Tibial artery (tissue), 4 donors: ENCODE measurements at regions not wholly inside any gene's neighbourhood (a gene's known extent, or its start where the extent isn't known, plus 50 kb on each side); places are given as distances from the start of the nearest gene placed in this dataset.

Source experiments
- DNase-seq, 2 donors: peaks; one replicate each; pipeline ENCODE4 v3.0.0-alpha.2; 2019
- H3K27ac ChIP-seq, 2 donors: fragments of 200-600 bp; sonication (generic) in 1 of 2; 1 replicate in 1 of 2; 2 replicates in 1 of 2; pipeline ENCODE4 v1.5.1; 2018 to 2019; ENCODE audit warnings: mild to moderate bottlenecking in 1 of 2
- H3K27me3 ChIP-seq, 2 donors: fragments of 200-600 bp; sonication (generic) in 1 of 2; one replicate each; pipeline versions ENCODE4 v1.5.1 to v1.6.0; 2016 to 2019
- H3K36me3 ChIP-seq, 3 donors: fragments of 200-600 bp; sonication (generic) in 2 of 3; one replicate each; pipeline ENCODE4 v1.5.1; 2016 to 2019; ENCODE audit warnings: mild to moderate bottlenecking in 2 of 3
- H3K4me1 ChIP-seq, 4 donors: fragments of 200-600 bp; sonication (generic) in 2 of 4; 1 replicate in 3 of 4; 2 replicates in 1 of 4; pipeline ENCODE4 v1.5.1; 2016 to 2019
- H3K4me3 ChIP-seq, 2 donors: fragments of 200-600 bp; sonication (generic) in 1 of 2; 1 replicate in 1 of 2; 2 replicates in 1 of 2; pipeline ENCODE4 v1.5.1; 2018 to 2019; ENCODE audit warnings: mild to moderate bottlenecking in 2 of 2
- H3K9me3 ChIP-seq, 3 donors: fragments of 200-600 bp; sonication (generic) in 1 of 3; one replicate each; pipeline ENCODE4 v1.5.1; 2016 to 2019
- CTCF ChIP-seq, 2 experiments: fragments of 200-600 bp in 1 of 2; fragments of 450-650 bp in 1 of 2; IDR thresholded peaks; one replicate each; pipeline ENCODE4 v1.5.1; 2017 to 2019; ENCODE audit warnings: antibody characterized with exemption in 2 of 2, mild to moderate bottlenecking in 1 of 2, moderate library complexity in 1 of 2
- intact Hi-C: fragments of 100-400 bp; cut with DNase I; formaldehyde crosslinking; loops from one replicate; pipeline ENCODE4 v1.15.0; 2023; ENCODE audit warnings: low total_unique reads

- peaks cover 0 to 30% (median 24%) of the 10 kb centered on the region in 4 donors for H3K4me1 ChIP-seq
- H3K27ac ChIP-seq: no peak overlapping the region
- H3K27me3 ChIP-seq: peaks cover 8 to 70% of the 10 kb centered on the region in 2 donors
- TF ChIP-seq CTCF (IDR thresholded peaks at IDR 0.05): no peak
- intact Hi-C loops: loop anchor here (10.0 kb wide), 1 partner anchor 599 kb away; no protein-coding TSS in a partner anchor
- H3K36me3 ChIP-seq: no peaks in the 10 kb centered on the region
- DNase-seq: no peak
- H3K9me3 ChIP-seq: no peaks in the 10 kb centered on the region
- H3K4me3 ChIP-seq: no peak overlapping the region
Observed at GRCh38 chr4:41883988-41884734, 51.1 kb upstream of the TMEM33 start.

DNA sequence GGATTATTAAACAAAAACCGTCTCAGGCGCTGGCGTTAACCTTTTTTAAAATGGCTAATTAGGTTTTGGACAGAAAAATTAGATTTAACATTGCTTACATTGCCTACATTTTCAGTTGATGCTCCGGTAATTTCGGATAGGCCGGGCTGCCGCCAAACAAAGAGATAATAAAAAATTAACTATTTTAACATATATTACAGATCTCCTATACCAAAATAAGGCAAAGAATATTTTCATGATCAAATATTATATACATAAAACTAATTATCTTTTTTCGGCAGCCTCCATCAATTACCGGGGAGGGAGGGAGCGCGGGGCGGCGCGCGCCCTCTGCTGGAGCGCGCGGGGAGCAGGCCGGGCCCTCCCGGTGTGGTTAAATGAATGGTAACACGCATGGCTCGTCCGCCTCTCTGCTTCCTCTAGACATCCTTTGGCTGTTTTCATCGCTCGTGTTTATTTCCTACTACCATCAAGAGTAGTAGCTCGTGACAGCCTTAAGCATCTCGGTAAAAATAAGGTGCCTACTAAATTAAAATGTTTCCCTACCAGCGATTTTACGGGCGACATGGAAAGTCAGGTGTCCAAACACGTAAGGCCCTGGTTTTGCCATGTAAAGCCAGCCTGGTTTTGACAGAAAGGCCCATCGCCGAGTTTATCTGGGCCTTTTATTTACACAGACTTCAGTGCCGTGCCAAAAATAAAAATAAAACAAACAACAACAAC, 52.4 kb upstream of the TMEM33 start:
- intact Hi-C loops: loop anchor here (10.0 kb wide), 1 partner anchor 598 kb away; no protein-coding TSS in a partner anchor
- Histone ChIP-seq H3K36me3 (no peaks in the 10 kb centered on the region), H3K4me1 (peaks cover 0 to 32% (median 27%) of the 10 kb centered on the region in 4 donors), H3K27ac (no peak overlapping the region), H3K27me3 (peaks cover 8 to 82% of the 10 kb centered on the region in 2 donors), H3K4me3 (peak overlapping the region; percentile 32 to 57), H3K9me3 (no peaks in the 10 kb centered on the region)
- TF ChIP-seq CTCF (IDR thresholded peaks at IDR 0.05): peak; percentile 56 to 97
- no peak for DNase-seq

DNA sequence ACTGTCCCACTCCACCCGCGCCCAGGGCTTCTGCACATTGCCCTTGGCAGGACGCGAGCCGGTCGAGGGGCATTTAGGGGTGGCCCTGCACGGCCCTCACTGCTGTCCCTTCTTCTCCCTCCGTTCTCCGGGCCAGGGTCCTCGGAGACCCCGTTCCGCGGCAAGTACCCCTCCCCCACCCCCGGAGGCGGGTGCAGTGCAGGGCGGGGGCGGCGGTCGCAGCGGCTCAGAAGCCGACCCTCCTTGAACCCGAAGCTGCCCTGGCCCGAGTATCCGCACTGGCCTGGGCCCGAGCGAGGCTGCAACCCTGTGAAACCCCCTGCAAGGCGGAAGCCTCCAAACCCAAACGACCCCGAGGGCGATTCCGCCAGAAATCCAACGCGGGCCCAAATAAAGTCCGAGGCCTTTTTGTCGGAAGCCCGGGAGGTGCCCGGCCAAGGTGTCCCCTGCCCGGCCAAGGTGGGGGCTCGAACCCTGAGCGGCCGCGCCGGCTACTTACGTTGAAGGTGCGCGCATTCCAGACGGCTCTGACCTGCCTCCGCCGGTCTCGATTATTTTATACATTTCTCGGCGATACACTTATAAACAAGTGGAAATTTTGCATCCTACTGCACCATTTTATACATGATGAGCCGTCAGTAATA, 53.1 kb upstream of the TMEM33 start:
- TF ChIP-seq CTCF (IDR thresholded peaks at IDR 0.05): no peak
- Histone ChIP-seq H3K4me1 (peaks cover 0 to 32% (median 27%) of the 10 kb centered on the region in 4 donors), H3K36me3 (no peaks in the 10 kb centered on the region), H3K27ac (no peak overlapping the region), H3K4me3 (peak overlapping the region; percentile 32 to 57), H3K27me3 (peaks cover 8 to 85% of the 10 kb centered on the region in 2 donors), H3K9me3 (no peaks in the 10 kb centered on the region)
- no peak for DNase-seq
- intact Hi-C loops: loop anchor here (10.0 kb wide), 1 partner anchor 597 kb away; no protein-coding TSS in a partner anchor

DNA sequence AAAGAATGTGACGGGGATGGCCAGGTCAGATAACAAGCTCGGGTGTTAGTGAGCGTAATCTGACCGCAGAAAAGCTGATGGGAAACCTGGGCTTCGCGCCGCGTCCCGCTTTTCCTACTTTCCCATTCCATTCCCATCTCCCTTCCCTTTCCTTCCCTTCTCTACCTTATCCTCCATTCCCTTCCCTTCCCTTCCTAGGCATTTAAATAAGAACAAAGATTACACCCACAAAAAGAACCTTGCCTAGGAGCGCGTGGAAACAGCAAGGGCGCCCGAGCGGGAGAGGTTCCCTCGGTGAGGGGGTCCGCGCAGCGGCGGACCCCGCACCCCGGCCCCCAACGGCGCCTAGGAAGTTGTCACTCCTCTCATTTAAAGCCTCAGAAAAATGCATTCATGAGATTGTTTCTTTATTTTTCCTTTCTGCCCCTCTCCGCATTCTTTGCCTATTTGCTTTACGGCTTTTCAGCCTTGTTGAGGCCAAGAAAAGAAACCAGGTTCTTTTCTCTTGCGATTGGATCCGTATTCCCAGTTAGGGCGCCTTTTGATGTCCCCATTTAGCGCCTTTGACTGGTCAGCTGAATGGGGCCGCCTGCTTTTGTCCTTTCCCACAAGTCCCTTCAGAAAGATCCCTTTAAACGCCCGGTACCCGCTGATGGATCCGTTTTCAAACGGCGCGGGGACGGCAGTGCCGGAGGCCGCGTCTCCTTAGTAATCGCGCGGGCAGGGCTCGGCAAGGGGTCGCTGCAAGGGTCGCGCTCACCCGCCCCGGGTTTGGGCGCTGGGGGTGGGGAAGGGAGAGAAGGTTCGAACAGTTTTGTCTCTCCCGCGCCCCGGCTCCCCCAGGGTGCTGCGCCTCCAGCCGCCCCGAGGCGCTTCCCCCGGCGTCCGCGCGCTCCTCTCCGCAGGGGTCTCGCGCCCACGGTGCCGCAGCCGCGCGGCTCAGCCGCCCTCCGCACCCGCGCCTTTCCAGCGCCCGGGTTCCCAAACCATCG, 54.1 kb upstream of the TMEM33 start:
- no peaks in the 10 kb centered on the region for H3K36me3 ChIP-seq
- no peak for TF ChIP-seq CTCF (IDR thresholded peaks at IDR 0.05)
- H3K27ac ChIP-seq: no peak overlapping the region
- no peaks in the 10 kb centered on the region for H3K9me3 ChIP-seq
- no peak for DNase-seq
- peaks cover 0 to 32% (median 27%) of the 10 kb centered on the region in 4 donors for H3K4me1 ChIP-seq
- intact Hi-C loops: loop anchor here (10.0 kb wide), 1 partner anchor 596 kb away; no protein-coding TSS in a partner anchor
- H3K27me3 ChIP-seq: peaks cover 8 to 80% of the 10 kb centered on the region in 2 donors
- peak overlapping the region; percentile 32 to 57 for H3K4me3 ChIP-seq
